Suprapubic skin (tissue), 4 donors: ENCODE measurements at regions not wholly inside any gene's neighbourhood (a gene's known extent, or its start where the extent isn't known, plus 50 kb on each side); places are given as distances from the start of the nearest gene placed in this dataset.

ENCODE experiments used
- DNase-seq, 2 donors: peaks; one replicate each; pipeline ENCODE4 v3.0.0-alpha.2; 2019; ENCODE audit warnings: low spot score in 2 of 2
- H3K27ac ChIP-seq: fragments of 200-600 bp; sonication (generic); one replicate; pipeline ENCODE4 v1.5.1; 2019
- H3K27me3 ChIP-seq: fragments of 200-600 bp; sonication (generic); one replicate; pipeline ENCODE4 v1.5.1; 2019
- H3K36me3 ChIP-seq: fragments of 200-600 bp; sonication (generic); one replicate; pipeline ENCODE4 v1.5.1; 2019
- H3K4me1 ChIP-seq: fragments of 200-600 bp; sonication (generic); one replicate; pipeline ENCODE4 v1.5.1; 2019
- H3K4me3 ChIP-seq: fragments of 200-600 bp; sonication (generic); one replicate; pipeline ENCODE4 v1.5.1; 2019; ENCODE audit warnings: mild to moderate bottlenecking
- H3K9me3 ChIP-seq: fragments of 200-600 bp; sonication (generic); one replicate; pipeline ENCODE4 v1.5.1; 2019
- EP300 ChIP-seq: sonication (generic); formaldehyde crosslinking; IDR thresholded peaks from one replicate; pipeline ENCODE4 v1.6.1; 2017; ENCODE audit warnings: antibody characterized with exemption
- POLR2A ChIP-seq, 2 donors: fragments of 450-650 bp; IDR thresholded peaks; one replicate each; pipeline ENCODE4 v1.6.1; 2017; ENCODE audit warnings: antibody characterized with exemption in 2 of 2, mild to moderate bottlenecking in 2 of 2, moderate library complexity in 2 of 2
- POLR2AphosphoS5 ChIP-seq, 3 donors: sonication (generic); formaldehyde crosslinking; IDR thresholded peaks; one replicate each; pipeline ENCODE4 v1.6.1; 2017; ENCODE audit warnings: antibody characterized with exemption in 3 of 3
- WGBS: methylation state at CpG from one replicate; pipeline ENCODE4 v1.1.5; 2018; 5-methylcytosine and 5-hydroxymethylcytosine counted together
- TF ChIP-seq, protein P1 (sequence below), 2 donors: fragments of 200-600 bp in 1 of 2; fragments of 450-650 bp in 1 of 2; sonication (generic) in 1 of 2; IDR thresholded peaks; one replicate each; pipeline ENCODE4 v1.5.1; 2016 to 2019; ENCODE audit warnings: antibody characterized with exemption in 2 of 2, mild to moderate bottlenecking in 1 of 2, moderate library complexity in 1 of 2

DNA sequence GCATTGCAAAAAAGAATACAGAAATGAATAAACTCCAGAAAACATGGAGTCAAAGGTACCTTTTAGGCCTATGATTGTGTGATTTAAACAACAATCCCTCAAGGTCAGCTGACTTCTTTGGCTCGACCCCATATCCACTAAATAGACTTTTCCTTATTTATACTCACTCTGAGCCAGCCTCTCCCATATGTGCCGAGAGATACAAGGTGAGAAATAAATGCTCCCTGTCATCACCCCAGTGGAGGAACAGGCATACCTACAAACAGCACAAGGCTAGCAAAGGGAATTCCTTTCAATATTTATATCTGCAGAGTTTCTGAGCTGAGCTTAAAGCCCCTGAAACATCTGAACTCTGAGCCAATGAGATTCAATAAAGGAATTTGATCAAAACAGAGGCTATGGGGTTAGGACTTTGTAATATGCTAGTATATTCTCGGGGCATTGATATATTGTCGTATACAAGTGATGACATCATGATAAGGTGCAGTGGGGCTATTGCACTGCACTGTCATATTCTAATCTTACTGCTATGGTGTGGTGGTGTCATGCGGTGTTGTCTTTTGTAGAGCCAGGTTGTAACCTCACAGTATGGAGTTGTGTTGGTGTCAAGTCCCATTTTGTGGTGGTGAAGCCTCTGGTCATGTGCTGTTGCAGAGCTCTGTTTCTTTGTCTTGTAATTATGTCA, 56.0 kb upstream of the GALNT18 start:
- Histone ChIP-seq H3K9me3 (no peaks in the 10 kb centered on the region), H3K4me3 (no peak overlapping the region), H3K27ac (no peak overlapping the region), H3K36me3 (no peaks in the 10 kb centered on the region), H3K4me1 (no peaks in the 10 kb centered on the region), H3K27me3 (peaks cover 3% of the 10 kb centered on the region)
- TF ChIP-seq POLR2AphosphoS5 (IDR thresholded peaks at IDR 0.05) (no peak), EP300 (no peak), POLR2A (IDR thresholded peaks at IDR 0.05) (no peak)
- TF ChIP-seq, protein P1, sequence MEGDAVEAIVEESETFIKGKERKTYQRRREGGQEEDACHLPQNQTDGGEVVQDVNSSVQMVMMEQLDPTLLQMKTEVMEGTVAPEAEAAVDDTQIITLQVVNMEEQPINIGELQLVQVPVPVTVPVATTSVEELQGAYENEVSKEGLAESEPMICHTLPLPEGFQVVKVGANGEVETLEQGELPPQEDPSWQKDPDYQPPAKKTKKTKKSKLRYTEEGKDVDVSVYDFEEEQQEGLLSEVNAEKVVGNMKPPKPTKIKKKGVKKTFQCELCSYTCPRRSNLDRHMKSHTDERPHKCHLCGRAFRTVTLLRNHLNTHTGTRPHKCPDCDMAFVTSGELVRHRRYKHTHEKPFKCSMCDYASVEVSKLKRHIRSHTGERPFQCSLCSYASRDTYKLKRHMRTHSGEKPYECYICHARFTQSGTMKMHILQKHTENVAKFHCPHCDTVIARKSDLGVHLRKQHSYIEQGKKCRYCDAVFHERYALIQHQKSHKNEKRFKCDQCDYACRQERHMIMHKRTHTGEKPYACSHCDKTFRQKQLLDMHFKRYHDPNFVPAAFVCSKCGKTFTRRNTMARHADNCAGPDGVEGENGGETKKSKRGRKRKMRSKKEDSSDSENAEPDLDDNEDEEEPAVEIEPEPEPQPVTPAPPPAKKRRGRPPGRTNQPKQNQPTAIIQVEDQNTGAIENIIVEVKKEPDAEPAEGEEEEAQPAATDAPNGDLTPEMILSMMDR (IDR thresholded peaks at IDR 0.05): no peak
- WGBS: 84% methylated on average over 5 of the region's 5 CpGs
- no peak for DNase-seq

- Histone ChIP-seq H3K4me3 (no peak overlapping the region), H3K4me1 (no peaks in the 10 kb centered on the region), H3K36me3 (no peaks in the 10 kb centered on the region), H3K27ac (no peak overlapping the region), H3K9me3 (no peaks in the 10 kb centered on the region), H3K27me3 (peaks cover 3% of the 10 kb centered on the region)
- 73% methylated on average over 4 of the region's 4 CpGs for WGBS
- DNase-seq: no peak
- no peak for TF ChIP-seq POLR2A (IDR thresholded peaks at IDR 0.05)
- no peak for TF ChIP-seq EP300
- TF ChIP-seq, protein P1 (IDR thresholded peaks at IDR 0.05): no peak
- no peak for TF ChIP-seq POLR2AphosphoS5 (IDR thresholded peaks at IDR 0.05)
Measured at GRCh38 chr11:11675671-11676181, 53.9 kb upstream of the GALNT18 start.

GRCh38 chr11:11672789-11673188, 51.0 kb upstream of the GALNT18 start:
- TF ChIP-seq, protein P1 (IDR thresholded peaks at IDR 0.05): no peak
- TF ChIP-seq EP300: no peak
- TF ChIP-seq POLR2A (IDR thresholded peaks at IDR 0.05): no peak
- no peak for TF ChIP-seq POLR2AphosphoS5 (IDR thresholded peaks at IDR 0.05)
- WGBS: 51% methylated on average over 8 of the region's 8 CpGs
- no peak overlapping the region for H3K4me3 ChIP-seq

GRCh38 chr11:11672101-11672500, 50.3 kb upstream of the GALNT18 start:
- H3K36me3 ChIP-seq: no peaks in the 10 kb centered on the region
- DNase-seq: no peak
- no peaks in the 10 kb centered on the region for H3K9me3 ChIP-seq
- H3K4me1 ChIP-seq: no peaks in the 10 kb centered on the region
- TF ChIP-seq EP300: no peak
- no peak for TF ChIP-seq POLR2AphosphoS5 (IDR thresholded peaks at IDR 0.05)
- no peak for TF ChIP-seq POLR2A (IDR thresholded peaks at IDR 0.05)
- TF ChIP-seq, protein P1 (IDR thresholded peaks at IDR 0.05): no peak
- no peak overlapping the region for H3K27ac ChIP-seq
- H3K27me3 ChIP-seq: peaks cover 3% of the 10 kb centered on the region
- 87% methylated on average over 3 of the region's 3 CpGs for WGBS
- H3K4me3 ChIP-seq: no peak overlapping the region

More at GRCh38 chr11:11672789-11673188, 51.0 kb upstream of the GALNT18 start:
- peaks cover 3% of the 10 kb centered on the region for H3K27me3 ChIP-seq
- H3K27ac ChIP-seq: no peak overlapping the region
- no peak for DNase-seq
- H3K9me3 ChIP-seq: no peaks in the 10 kb centered on the region
- H3K4me1 ChIP-seq: no peaks in the 10 kb centered on the region
- H3K36me3 ChIP-seq: no peaks in the 10 kb centered on the region
